C4-2B (cell line): ENCODE measurements at regions not wholly inside any gene's neighbourhood (a gene's known extent, or its start where the extent isn't known, plus 50 kb on each side); places are given as distances from the start of the nearest gene placed in this dataset.

Experiments used
- CTCF ChIP-seq: fragments of 450-650 bp; conservative IDR thresholded peaks from 2 replicates; pipeline ENCODE4 v1.5.1; 2017; ENCODE audit warnings: mild to moderate bottlenecking
- ZFX ChIP-seq: fragments of 450-650 bp; IDR thresholded peaks from 2 replicates; pipeline ENCODE4 v1.6.1; 2017

GRCh38 chr18:1464444-1465217, 560.0 kb downstream of the ADCYAP1 start:
- TF ChIP-seq CTCF (no peak), ZFX (no peak)
